Stimulated activated CD4-positive, alpha-beta T cell treated with anti-CD3 and anti-CD28 coated beads, Interleukin-2, amount 100 ng/mL, for 24 hours (primary cell): ENCODE measurements at regions not wholly inside any gene's neighbourhood (a gene's known extent, or its start where the extent isn't known, plus 50 kb on each side); places are given as distances from the start of the nearest gene placed in this dataset.

Experiments used
- DNase-seq, 2 donors: peaks; one replicate each; pipeline ENCODE4 v3.0.0-alpha.2; 2020

DNA sequence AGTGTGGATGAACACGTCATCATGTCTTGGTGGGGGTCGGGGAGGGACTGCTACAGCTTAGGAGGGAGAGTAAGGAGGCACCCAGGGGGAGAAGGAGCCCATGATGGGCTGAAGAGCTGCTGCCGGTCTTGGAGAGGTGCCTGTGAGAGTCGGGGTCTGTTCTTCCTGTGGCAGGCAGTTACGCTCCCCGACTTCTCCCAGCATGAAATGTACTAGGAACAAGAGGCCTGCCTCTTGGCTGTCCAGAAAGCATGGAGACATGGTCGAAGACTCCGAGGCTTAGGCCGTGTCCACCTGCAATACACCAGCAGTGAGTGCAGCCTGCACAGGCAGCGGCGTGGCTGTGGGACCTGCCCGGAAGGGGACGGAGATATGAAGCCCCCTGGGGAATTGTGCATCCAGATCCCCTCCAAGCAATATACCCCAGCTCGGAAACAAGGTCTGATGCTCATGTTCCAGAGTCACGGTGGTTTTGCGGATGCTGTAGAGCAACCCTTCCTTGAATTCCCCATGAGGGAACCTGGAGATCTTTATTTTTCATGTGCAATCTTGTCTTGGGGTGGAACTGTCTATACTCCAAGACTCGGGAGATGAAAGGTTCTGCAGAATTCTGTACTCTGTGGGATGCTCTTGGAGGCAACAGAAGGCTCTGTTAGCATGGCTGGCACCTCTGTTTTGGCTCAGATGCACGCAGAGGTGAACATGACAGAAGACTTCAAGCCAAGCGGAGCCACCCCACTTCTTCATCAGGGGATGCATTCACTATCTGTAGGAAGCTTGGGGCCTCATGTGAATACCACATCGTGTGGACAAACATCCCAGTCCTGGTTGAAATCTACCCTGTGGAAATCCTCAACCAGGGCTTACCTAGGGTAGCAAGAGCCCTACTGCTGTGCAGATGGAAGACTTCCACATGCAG is 374.9 kb upstream of the IRX4 start:
- DNase-seq = no peak

DNA sequence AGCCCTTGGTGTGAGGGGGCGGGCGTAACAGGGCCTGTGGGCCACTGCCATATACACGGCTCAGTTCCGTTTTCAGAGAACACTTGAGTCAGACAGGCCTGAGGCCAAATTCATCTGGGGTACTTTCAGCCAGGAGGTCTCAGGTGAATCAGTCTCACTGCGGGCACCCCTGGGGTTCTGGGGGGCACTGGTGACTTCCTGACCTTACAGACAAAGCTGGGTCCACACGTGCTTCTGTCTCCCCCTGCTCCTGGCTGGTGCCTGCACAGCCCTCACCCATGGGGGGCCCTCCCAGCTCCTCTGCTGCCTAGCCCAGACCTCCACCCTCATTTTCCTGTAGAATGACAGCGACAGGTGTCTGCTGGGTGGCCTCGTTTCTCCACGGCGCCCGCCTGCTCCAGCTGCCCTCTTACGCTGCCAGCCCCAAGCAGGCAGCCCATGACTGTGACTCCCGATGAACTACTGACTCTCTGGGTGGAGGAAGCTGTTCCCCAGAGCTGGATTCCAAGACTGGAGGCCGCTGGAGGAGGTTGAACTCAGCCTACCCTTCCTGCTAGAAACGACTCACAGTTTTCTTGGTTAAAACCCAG is 374.1 kb upstream of the IRX4 start:
- no peak for DNase-seq

DNA sequence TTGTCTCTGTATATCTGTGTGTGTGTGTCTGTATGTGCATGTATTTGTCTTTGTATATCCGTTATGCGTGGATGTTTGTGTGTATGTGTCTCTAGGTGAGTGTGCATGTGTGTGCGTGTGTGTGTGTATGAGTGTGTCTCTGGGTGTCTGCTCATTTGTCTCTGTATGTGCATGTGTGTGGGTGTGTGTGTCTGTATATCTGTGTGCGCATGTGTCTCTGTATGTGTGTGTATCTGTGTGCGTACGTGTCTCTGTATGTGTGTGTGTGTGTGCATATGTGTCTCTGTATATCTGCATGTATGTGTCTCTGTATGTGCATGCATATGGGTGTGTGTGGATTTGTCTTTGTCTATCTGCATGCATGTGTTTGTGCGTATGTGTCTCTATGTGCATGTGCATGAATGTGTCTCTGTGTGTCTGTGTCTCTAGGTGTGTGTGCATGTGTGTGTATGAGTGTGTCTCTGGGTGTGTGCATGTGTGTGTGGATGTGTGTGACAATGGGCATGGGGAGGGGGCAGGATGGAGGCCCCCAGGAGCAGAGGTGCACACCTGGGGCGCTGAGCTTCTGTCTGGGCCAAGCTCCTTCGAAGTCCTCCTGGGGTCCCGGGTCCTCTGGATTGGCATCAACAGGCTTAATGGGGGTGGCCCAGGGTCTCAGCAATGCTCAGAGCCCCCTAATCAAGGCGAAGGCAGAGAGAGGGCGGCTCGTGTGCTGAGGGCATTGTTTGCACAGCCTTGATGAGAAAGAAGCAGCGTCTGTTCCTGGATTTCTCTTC is 373.4 kb upstream of the IRX4 start:
- no peak for DNase-seq

DNA sequence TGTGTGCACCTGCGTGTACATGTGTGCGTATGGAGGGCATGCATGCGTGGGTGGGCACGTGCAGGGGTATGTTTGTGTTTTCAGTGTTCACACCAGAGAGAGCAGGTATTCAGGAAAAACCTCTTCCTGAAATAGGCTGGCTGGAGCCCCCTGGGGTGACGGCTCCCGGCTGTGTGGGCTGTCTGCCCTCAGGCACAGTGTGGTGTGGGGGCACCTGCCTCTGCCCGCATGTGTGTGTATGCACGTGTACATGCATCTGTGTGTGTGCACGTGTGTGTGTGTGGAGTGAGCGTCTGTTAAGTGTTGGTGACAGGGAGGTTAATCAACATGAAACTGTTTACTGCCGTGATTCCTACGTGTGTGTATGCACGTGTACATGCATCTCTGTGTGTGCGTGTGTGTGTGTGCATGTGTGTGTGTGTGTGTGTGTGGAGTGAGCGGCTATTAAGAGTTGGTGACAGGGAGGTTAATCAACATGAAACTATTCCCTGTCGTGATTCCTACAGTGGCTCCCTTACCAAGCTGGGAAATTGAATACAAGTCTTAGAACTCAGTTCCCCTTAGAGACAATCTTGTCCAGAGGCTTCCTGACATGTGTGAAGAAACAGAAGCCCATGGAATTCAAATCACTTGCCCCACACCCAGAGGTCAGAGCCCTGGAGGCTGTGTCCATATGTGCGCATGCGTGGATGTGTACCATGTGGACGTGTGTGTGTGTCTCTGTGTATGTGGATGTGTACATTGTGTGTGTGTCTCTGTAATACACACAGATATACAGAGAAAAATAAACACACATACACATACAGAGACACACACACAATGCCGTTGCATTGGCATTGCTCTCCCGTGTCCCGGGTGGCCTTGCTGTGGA is 372.4 kb upstream of the IRX4 start:
- DNase-seq = no peak

DNA sequence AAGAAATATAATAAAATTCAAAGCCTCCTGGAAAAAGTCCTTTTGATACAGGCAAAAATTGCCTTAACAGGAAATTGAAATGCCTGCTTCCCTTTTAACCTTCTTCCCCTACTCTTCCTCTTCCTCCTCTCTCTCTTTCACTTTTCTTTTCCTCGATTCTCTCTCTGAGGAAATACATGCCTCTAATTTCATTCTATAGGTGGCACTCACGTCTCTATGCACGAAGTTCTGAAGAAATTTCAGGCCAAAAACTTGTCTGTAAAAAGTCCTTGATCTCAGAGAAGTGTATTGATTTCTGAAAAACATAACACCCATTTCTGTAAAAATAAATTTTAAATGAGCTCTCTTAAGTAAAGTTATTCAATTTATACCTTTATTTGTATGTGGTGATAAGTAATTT is 371.7 kb upstream of the IRX4 start:
- DNase-seq = no peak

DNA sequence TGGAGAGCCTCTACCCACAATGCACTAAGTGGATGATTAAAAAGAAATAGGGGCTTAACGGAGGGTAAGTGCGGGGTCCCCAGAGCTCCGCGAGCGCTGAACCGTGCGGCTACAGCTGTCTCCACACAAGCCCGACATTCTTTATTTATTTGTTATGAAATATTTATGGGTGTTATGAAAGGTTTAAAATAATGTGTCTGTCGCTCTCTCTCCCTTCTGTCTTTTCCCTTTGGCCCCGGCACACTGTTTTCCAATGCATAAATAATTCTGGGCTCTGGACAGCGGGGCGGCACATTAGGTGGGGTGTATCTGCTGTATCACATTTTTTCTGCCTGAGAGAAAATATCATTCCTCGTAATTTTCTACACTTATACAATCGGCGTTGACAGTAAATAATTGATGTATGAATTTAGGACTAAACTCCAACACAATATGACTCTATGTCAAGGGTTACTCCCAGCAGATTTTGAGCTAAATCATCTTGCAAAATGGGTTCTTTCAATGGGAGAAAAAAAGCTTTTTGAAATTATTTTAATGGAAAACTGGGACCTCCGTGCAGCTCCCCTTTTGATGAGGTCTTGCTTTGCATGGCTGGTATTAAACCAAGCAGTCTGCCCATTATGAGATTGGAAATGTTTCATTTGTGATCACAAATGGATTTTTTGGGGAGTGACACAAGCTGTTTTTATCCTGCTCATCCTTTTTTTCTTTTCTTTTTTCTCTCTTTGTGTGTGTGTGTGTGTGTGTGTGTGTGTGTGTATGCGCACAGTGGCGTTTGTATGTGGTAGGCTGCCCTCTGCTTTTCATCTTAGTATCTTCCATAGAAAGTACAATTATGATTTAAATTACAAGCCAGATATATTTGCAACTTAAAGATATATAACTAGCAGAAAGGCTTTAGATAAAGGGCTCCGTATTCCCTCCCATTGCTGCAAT is 370.6 kb upstream of the IRX4 start:
- DNase-seq = no peak

DNA sequence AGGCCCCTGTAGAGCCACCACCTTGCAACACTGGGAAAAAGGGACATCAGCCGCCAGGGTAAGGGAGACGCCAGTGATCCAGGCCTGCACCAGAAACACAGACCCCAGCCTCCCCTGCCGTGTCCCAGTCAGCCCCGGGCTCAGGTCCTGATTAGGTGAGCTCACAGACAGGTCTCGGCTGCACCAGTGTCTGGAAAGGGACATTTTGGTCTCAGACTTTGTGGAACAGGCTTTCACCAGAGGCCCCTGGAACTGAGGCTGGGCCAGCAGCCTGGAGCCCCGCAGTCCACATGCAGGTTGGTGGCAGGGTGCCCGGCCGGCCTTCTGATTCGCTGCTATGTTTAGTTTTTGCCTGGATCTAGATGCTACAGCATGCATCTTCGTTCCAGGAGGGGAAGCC is 369.0 kb upstream of the IRX4 start:
- no peak for DNase-seq

DNA sequence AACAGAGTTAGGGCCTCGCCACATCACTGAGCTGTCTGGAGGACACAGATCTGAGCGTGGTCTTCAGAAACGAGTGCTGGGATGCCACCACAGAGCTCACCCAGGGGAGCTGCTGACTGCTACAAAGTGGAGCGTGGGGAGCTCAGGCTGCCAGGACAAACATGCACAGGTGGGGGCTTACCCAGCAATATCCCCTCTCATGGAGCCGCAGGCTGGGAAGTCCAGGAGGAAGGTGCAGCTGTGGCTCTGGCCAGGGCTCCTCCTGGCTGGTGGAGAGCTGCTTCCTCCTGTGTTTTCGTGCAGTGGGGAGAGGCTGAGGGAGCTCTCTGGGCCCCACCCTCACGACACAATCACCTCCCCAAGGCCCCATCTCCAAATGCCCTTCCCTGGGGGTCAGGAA is 368.6 kb upstream of the IRX4 start:
- no peak for DNase-seq

DNA sequence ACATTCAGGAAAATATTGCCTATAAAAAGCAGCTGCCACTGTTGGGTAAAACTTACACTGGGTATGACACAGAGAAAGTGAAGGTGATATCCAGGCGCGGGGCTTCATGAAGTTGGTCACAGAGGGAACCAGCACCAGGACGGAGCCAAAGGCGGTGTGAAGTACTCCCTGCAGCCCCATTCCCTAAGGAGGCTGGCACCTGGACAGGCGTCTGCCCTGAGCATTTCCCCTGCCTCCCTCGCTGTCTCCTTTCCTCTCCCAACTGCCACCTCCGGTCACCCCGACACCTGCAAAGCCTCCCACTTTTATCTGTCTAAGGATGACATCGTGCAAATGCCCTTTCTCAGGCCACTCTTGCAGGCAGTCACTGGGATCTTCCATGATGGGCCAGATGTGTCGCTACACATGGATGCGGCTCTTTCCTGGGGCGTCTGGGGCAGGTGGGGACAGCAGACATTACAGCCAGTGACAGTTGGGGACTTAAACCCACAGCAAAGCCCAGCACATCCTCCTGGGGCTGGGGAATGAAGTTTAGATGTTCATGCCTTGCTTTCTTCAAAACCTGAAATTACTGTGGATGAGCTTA is 367.7 kb upstream of the IRX4 start:
- no peak for DNase-seq

DNA sequence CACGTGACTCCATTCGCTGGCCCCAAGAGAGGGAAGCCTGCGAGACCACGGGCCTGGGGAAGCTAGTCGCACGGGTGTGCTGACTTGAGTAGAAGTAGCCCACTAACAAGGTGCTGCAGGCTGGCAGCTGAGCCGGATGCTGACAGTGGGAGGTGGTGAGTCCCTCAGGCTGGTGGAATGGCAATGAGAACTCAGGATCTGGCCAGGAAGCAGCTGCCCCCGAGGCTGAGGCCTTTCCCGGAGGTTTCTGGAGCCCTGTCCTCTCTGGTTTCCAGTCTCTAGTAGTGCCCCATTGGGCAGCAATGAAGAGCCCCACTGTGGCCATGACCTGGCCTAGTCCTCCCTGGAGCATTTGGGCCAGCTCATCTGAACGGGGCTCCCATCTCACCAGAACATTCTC is 366.7 kb upstream of the IRX4 start:
- no peak for DNase-seq

DNA sequence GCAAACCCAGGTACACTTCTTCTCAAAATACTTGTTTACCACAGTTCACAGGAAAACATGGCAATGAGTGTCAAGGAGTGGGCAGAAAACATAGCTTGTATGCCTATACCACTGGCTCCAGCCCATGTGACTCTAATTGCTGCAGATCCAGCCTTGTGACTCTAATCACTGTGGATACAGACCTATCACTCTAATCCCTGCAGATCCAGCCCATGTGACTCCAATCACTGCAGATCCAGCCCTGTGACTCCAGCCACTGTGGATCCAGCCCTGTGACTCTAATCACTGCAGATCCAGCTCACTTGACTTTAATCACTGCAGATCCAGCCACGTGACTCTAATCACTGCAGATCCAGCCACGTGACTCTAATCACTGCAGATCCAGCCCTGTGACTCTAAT is 366.3 kb upstream of the IRX4 start:
- no peak for DNase-seq

DNA sequence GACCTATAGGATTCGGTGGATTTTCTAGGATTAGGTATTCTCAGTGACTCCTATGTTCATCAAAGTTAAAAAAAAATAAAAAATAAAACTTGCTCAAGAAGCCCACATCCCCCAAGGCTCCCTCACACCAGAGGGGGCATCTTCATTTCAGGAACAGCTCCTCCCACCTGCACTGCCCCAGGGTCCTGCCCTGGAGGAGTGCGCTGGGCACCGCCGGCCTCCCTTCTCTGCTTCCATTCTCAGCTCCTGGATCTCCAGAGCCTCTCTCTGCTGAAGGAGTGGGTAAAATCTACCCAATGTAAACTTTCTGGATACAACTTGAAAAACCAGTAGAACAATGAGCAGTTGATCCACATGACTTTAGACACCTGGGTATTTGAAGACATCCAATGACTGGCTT is 359.8 kb upstream of the IRX4 start:
- DNase-seq = no peak

DNA sequence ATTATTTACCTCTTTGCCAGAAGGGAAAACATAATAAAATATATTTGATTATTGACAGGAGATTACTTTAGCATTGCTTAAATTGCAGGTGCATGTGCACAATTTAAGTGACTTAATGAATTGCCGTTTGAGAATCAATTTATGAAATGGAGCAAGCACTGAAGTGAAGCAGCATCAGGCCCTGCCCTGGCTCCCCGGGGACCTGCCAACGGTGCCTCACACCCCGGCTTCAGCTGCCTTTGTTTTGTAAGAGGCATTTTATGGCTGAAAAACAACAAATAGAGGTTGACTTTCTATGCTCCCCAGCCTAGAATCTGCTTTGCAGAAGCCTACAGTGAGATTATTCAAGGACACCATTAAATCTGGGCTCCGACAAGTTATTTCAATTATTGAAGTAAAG is 359.1 kb upstream of the IRX4 start:
- DNase-seq = no peak

DNA sequence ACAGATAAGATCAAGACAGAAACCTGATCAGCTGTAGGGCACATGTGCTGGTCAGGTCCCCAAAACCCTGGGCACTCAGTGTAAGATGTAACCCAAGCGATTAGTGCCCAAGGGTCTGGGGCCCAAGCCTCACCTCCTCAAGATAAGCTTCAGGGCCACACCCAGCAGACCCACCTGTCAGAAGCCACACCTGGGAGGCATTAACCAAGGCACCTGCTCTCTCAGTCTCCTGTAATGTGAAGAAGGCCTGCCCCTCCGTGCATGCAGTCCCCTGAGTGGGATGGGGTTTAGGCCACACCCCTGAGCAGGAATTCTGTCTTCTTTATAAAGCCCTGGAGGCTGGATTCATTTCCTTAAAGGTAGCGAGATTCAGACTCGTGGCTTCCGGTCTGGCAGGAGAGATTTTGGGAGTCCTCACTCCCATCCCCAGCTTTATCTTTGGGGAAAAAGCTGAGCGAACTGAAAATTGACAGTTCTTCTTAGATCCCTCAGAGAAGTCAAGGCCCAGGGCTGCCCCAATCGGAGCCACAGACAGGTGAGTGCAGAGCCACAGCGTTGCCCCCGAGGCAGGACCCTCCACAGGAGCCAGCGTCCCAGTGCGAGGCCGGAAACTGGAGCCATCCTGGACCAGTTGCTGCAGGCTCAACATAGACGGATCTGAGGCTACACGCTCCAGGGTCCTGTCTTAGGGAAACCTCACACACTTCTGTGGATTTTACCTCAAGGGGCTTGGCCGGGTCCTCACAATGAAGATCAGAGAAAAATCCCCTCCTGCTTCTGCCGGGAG is 357.6 kb upstream of the IRX4 start:
- DNase-seq = no peak

DNA sequence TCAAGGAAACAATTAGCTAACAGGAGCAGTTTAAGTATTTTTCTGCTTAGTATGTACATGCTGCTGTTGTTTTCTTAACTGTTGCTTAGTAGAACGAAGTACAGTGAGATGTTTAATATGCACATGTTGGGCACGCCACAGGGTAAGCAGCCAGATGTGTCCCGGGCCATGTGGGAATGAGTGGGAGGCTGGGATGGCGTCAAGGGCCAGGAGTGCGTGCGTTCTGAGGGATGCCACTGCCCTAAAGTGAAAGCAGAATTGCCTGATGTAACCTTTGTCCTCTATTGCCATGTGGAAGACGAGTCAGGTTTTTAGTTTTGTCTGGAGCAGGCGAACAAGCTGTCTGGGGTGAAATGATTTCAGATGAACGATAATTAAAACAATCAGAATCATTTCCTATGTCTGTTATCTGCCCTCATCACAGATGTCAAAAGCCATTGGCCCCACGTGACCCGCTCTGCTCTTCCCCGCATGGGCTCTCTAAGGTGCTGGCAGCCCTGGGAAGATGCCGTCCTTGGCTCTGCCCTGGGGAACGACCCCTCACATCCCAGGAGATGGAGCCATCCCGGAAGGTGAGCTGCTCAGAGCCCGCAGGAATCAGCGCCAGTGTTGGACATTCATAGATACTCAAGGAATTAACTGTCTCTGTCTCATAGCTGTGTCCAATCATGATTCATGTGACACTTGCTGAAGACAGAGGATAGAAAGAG is 356.6 kb upstream of the IRX4 start:
- DNase-seq = no peak

DNA sequence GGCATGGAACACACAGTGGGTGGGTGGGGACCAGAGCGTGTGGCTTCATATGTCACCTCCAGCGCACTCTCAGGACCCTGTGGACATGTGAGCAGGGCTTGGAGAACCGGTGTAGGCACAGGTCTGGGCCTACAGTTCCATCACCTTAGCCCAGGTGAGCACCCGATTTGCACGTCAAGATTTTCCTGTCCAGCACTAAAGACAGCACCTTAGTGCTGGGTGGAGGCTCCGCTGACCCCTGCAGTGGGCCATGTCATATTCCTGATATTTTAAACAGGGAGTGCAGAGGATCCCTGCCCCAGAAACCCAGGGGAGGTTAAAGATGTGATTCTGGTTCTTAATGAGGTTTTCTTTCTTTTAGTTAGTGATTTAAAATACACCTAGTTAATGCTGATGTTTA is 356.0 kb upstream of the IRX4 start:
- DNase-seq = no peak

DNA sequence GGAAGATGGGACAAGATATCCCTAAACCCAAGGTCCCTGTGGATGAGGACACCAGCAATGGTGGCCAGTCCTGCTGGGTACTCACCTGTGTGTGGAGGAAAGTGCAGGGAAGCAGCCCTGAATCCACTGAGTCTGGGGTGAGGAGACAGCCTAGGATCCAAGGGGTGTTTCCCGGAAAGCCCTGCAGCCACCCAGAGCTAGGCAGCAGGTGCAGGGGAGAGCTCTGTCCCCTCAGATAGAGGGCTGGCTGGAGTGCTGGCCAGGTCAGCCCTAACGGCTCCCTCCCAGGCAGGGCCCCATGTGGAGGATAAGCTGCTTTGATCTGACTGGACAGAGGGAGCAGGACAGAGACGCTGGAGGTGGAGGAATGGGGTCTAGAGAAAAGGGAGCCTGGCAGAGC is 344.7 kb upstream of the IRX4 start:
- no peak for DNase-seq

DNA sequence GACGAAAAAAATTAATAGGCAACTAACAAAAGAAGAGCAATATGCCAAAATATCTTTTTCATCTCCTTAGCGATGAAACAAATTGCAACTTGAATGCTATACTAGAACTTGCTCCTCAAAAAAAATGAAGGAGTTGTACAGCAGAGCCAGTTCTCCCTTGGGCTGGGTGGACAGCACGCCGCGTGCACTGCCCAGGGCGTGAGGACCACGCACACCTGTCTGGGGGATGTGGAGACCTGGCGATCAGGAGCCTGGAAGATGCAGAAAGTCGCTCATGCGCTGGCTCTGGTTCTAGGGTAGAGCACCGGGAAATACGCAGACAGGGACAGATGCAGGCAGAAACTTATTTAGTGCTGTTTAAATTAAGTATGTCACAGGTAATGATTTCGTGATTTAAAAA is 342.0 kb upstream of the IRX4 start:
- no peak for DNase-seq

DNA sequence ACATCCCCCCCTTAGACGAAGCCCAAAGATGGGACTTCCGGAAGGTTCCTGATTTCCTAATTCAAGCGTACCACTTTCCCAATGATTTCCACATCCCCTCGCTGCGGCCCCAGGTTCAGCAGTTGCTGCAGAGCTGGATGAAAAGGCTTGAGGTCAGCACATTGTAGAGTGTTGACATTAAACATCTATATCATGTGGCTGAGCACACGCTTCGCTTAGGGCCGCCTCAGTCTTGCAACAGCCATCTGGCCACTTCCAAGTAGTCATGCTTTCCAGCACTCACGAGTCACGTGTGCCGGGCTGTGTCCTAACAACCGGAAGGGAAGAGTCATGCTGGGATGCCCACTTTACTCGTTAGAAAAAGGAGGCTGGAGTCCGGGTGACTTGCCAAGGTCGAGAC is 340.6 kb upstream of the IRX4 start:
- DNase-seq = no peak
